GM23248 (cell line): ENCODE measurements at regions not wholly inside any gene's neighbourhood (a gene's known extent, or its start where the extent isn't known, plus 50 kb on each side); places are given as distances from the start of the nearest gene placed in this dataset.

Experiments
- EZH2 ChIP-seq: fragments of 200-600 bp; sonication (generic); IDR thresholded peaks from 2 replicates; pipeline ENCODE4 v1.6.1; 2018; ENCODE audit warnings: antibody characterized with exemption, mild to moderate bottlenecking; ENCODE audit not compliant: insufficient read depth, poor library complexity, severe bottlenecking
- EZH2phosphoT487 ChIP-seq: fragments of 200-600 bp; sonication (generic); IDR thresholded peaks from 2 replicates; pipeline ENCODE4 v1.6.1; 2018; ENCODE audit warnings: antibody characterized with exemption, moderate library complexity, mild to moderate bottlenecking, low read depth; ENCODE audit not compliant: insufficient read depth

- TF ChIP-seq EZH2phosphoT487 (no peak), EZH2 (no peak)
Measured at GRCh38 chr5:106171132-106171531, 1499.6 kb downstream of the EFNA5 start.
